Astrocyte (in vitro differentiated cells and primary cell): ENCODE measurements at regions not wholly inside any gene's neighbourhood (a gene's known extent, or its start where the extent isn't known, plus 50 kb on each side); places are given as distances from the start of the nearest gene placed in this dataset.
"Not testable (repeated sequence)": the region's sequence is repeated elsewhere in the genome, so short reads cannot be mapped to it uniquely, and the experiment has no call there.

Experiments used
- DNase-seq: peaks from one replicate; pipeline ENCODE4 v3.0.0-alpha.2; 2010; ENCODE audit warnings: low read depth
- FAIRE-seq: peaks from 2 replicates; lab custom pipeline; 2011; peaks lifted over from hg19 to GRCh38; lab: Jason Lieb, UNC
- H2AFZ ChIP-seq: 2 replicates; pipeline ENCODE4 v1.6.0; 2012; ENCODE audit warnings: low read depth, low read length, inconsistent platforms
- H3K27ac ChIP-seq: 2 replicates; pipeline ENCODE4 v1.5.1; 2011; ENCODE audit warnings: low read depth, low read length, inconsistent platforms
- H3K27me3 ChIP-seq: 2 replicates; pipeline ENCODE4 v1.6.0; 2011; ENCODE audit warnings: low read length, inconsistent platforms; ENCODE audit not compliant: insufficient read depth
- H3K36me3 ChIP-seq: 2 replicates; pipeline ENCODE4 v1.5.1; 2011; ENCODE audit warnings: low read length, inconsistent platforms; ENCODE audit not compliant: insufficient read depth
- H3K4me1 ChIP-seq: 2 replicates; pipeline ENCODE4 v1.5.1; 2011; ENCODE audit warnings: low read length, inconsistent platforms; ENCODE audit not compliant: insufficient read depth
- H3K4me2 ChIP-seq: 2 replicates; pipeline ENCODE4 v1.6.0; 2012; ENCODE audit warnings: low read length, inconsistent platforms
- H3K4me3 ChIP-seq: 2 replicates; pipeline ENCODE4 v1.5.1; 2011; ENCODE audit warnings: low read depth, mild to moderate bottlenecking, low read length, inconsistent platforms; ENCODE audit not compliant: insufficient read depth
- H3K79me2 ChIP-seq: 2 replicates; pipeline ENCODE4 v1.6.0; 2012; ENCODE audit warnings: mild to moderate bottlenecking, low read length, inconsistent platforms; ENCODE audit not compliant: insufficient read depth
- H3K9ac ChIP-seq: 2 replicates; pipeline ENCODE4 v1.6.0; 2012; ENCODE audit warnings: mild to moderate bottlenecking, low read length, inconsistent platforms
- H3K9me3 ChIP-seq: 2 replicates; pipeline ENCODE4 v1.5.1; 2012; ENCODE audit warnings: low read depth, mild to moderate bottlenecking, low read length, inconsistent platforms; ENCODE audit not compliant: insufficient read depth
- H4K20me1 ChIP-seq: 2 replicates; pipeline ENCODE4 v1.6.0; 2012; ENCODE audit warnings: low read length, inconsistent platforms; ENCODE audit not compliant: insufficient read depth
- H3K27ac Mint-ChIP-seq: one replicate; pipeline ENCODE4 v1.8.0; 2021; ENCODE audit warnings: mild to moderate bottlenecking, mixed read lengths; ENCODE audit not compliant: unreplicated experiment
- H3K27me3 Mint-ChIP-seq: one replicate; pipeline ENCODE4 v1.8.0; 2021; ENCODE audit warnings: low read depth, mixed read lengths; ENCODE audit not compliant: unreplicated experiment
- H3K36me3 Mint-ChIP-seq: one replicate; pipeline ENCODE4 v1.8.0; 2021; ENCODE audit warnings: low read depth, mixed read lengths; ENCODE audit not compliant: unreplicated experiment
- H3K4me1 Mint-ChIP-seq: one replicate; pipeline ENCODE4 v1.8.0; 2021; ENCODE audit warnings: low read depth, mixed read lengths; ENCODE audit not compliant: unreplicated experiment
- H3K4me3 Mint-ChIP-seq: one replicate; pipeline ENCODE4 v1.8.0; 2021; ENCODE audit warnings: mild to moderate bottlenecking, moderate library complexity, mixed read lengths; ENCODE audit not compliant: unreplicated experiment
- H3K9me3 Mint-ChIP-seq: one replicate; pipeline ENCODE4 v1.8.0; 2021; ENCODE audit warnings: mild to moderate bottlenecking, mixed read lengths; ENCODE audit not compliant: unreplicated experiment
- EZH2 ChIP-seq: IDR thresholded peaks from 2 replicates; pipeline ENCODE4 v1.6.1; 2012; ENCODE audit warnings: mild to moderate bottlenecking, low read length, inconsistent platforms; ENCODE audit not compliant: insufficient read depth
- TF ChIP-seq, protein P1 (sequence below): IDR thresholded peaks from 2 replicates; pipeline ENCODE4 v1.5.1; 2011; ENCODE audit warnings: low read depth, mild to moderate bottlenecking, inconsistent platforms, low read length, moderate library complexity; ENCODE audit not compliant: insufficient read depth

DNA sequence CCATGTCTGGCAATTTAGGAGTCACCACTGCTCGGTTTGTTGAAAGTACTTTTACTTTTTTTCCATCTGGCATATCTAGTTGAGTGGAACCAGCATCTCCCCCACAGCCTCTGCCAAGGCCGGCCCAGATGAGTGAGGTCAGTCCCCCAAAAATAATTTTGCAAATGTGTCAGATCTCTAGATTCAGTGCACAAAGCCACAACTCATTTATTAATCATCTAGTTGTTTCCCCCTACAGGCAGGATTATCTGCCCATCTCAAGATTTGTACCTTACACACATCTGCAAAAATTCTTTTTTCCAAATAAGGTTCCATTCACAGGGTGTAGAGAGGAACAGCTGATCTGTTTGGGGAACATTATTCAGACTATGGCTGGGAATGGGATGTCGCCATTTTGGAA lies 174.0 kb upstream of the MXRA5 start:
- TF ChIP-seq, protein P1, sequence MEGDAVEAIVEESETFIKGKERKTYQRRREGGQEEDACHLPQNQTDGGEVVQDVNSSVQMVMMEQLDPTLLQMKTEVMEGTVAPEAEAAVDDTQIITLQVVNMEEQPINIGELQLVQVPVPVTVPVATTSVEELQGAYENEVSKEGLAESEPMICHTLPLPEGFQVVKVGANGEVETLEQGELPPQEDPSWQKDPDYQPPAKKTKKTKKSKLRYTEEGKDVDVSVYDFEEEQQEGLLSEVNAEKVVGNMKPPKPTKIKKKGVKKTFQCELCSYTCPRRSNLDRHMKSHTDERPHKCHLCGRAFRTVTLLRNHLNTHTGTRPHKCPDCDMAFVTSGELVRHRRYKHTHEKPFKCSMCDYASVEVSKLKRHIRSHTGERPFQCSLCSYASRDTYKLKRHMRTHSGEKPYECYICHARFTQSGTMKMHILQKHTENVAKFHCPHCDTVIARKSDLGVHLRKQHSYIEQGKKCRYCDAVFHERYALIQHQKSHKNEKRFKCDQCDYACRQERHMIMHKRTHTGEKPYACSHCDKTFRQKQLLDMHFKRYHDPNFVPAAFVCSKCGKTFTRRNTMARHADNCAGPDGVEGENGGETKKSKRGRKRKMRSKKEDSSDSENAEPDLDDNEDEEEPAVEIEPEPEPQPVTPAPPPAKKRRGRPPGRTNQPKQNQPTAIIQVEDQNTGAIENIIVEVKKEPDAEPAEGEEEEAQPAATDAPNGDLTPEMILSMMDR = no peak
- TF ChIP-seq EZH2 = no peak
- Histone ChIP-seq H3K4me1 (peaks cover 19% of the 10 kb centered on the region), H3K27me3 (no peaks in the 10 kb centered on the region), H3K4me3 (no peak overlapping the region), H3K36me3 (no peaks in the 10 kb centered on the region), H3K27ac (peak overlapping the region; percentile 65), H3K4me2 (no peak overlapping the region), H3K9me3 (no peaks in the 10 kb centered on the region), H4K20me1 (no peaks in the 10 kb centered on the region), H2AFZ (no peak overlapping the region), H3K79me2 (no peaks in the 10 kb centered on the region), H3K9ac (peak overlapping the region; percentile 13)
- Mint-ChIP-seq H3K27ac (no peak overlapping the region), H3K27me3 (no peaks in the 10 kb centered on the region), H3K4me1 (peaks cover 26% of the 10 kb centered on the region), H3K9me3 (peaks cover 7% of the 10 kb centered on the region), H3K4me3 (no peak overlapping the region), H3K36me3 (no peaks in the 10 kb centered on the region)
- FAIRE-seq (peak; percentile 98), DNase-seq (peak; percentile 61)

DNA sequence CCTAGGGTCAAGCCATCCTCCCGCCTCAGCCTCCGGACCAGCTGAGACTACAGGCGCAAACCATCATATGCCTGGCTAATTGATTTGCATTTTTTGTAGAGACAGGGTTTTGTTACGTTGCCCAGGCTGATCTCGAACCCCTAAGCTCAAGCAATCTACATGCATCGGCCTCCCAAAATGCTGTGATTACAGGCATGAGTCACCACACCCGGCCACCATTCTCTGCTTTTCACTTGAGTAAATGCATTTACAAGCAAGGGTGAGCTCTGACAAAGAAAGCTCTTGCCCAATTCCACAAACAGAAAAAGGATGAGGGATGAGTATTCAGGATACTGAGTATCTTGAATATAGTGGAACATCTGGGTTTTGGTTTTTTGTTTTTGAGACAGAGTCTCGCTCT lies 172.9 kb upstream of the MXRA5 start:
- H3K4me2 ChIP-seq = peak overlapping the region; percentile 70
- H3K27ac ChIP-seq = peak overlapping the region; percentile 86

DNA sequence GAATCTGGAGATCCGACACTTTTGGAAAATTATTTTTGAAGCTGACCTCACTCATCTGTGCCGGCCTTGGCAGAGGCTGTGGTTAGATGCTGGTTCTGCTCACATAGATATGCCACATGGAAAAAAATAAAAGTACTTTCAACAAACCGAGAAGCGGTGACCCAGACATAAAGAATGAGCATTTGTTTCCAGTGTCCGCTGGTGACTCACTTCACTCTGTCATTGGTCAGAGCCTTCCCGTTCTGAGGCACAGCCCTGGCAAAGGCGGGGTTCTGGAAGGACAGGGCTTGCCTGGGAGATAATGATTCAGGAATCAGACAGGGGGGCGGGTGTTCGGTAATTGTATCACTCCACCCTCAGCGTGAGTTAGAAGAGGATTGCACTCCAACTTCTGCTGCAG lies 172.4 kb upstream of the MXRA5 start:
- DNase-seq (peak; percentile 96), FAIRE-seq (peak; percentile 100)
- Histone ChIP-seq H3K79me2 (no peaks in the 10 kb centered on the region), H3K27ac (peak overlapping the region; percentile 86), H2AFZ (no peak overlapping the region), H3K27me3 (no peaks in the 10 kb centered on the region), H4K20me1 (no peaks in the 10 kb centered on the region), H3K9ac (peak overlapping the region; percentile 70), H3K4me3 (no peak overlapping the region), H3K4me1 (peaks cover 23% of the 10 kb centered on the region), H3K36me3 (no peaks in the 10 kb centered on the region), H3K9me3 (no peaks in the 10 kb centered on the region), H3K4me2 (peak overlapping the region; percentile 70)
- TF ChIP-seq EZH2 = no peak
- TF ChIP-seq, protein P1 = no peak
- Mint-ChIP-seq H3K27ac (no peak overlapping the region), H3K27me3 (no peaks in the 10 kb centered on the region), H3K4me3 (no peak overlapping the region), H3K4me1 (peaks cover 26% of the 10 kb centered on the region), H3K36me3 (no peaks in the 10 kb centered on the region), H3K9me3 (peaks cover 7% of the 10 kb centered on the region)

More for the DNA sequence above, 172.9 kb upstream of the MXRA5 start:
- H3K79me2 ChIP-seq, H3K27me3 ChIP-seq, H3K4me3 Mint-ChIP-seq, H3K36me3 ChIP-seq, H4K20me1 ChIP-seq, H3K27ac Mint-ChIP-seq, H2AFZ ChIP-seq, H3K9me3 ChIP-seq, H3K9me3 Mint-ChIP-seq, H3K27me3 Mint-ChIP-seq, H3K36me3 Mint-ChIP-seq: not testable (repeated sequence)
- FAIRE-seq (peak; percentile 87), DNase-seq (peak; percentile 64)
- Histone ChIP-seq H3K9ac (peak overlapping the region; percentile 67), H3K4me1 (peaks cover 23% of the 10 kb centered on the region), H3K4me3 (peak overlapping the region; percentile 23)
- peaks cover 26% of the 10 kb centered on the region for H3K4me1 Mint-ChIP-seq
